Mucosa of descending colon (tissue), 3 donors: ENCODE measurements at regions not wholly inside any gene's neighbourhood (a gene's known extent, or its start where the extent isn't known, plus 50 kb on each side); places are given as distances from the start of the nearest gene placed in this dataset.
"Not testable (repeated sequence)": the region's sequence is repeated elsewhere in the genome, so short reads cannot be mapped to it uniquely, and the experiment has no call there.

Source experiments
- ATAC-seq: fragments of 200-7000 bp; cut with Tn5 transposase; one replicate; pipeline ENCODE4 v1.9.1; 2020; ENCODE audit warnings: mild to moderate bottlenecking, moderate library complexity
- DNase-seq, 3 donors: peaks; one replicate each; pipeline ENCODE4 v3.0.0-alpha.2; 2020
- H3K36me3 ChIP-seq: fragments of 200-600 bp; one replicate; pipeline ENCODE4 v1.8.0; 2021; ENCODE audit warnings: low read depth, mild to moderate bottlenecking
- H3K4me1 ChIP-seq: fragments of 200-600 bp; one replicate; pipeline ENCODE4 v1.8.0; 2021; ENCODE audit warnings: low read depth, mild to moderate bottlenecking
- H3K4me3 ChIP-seq: fragments of 200-600 bp; one replicate; pipeline ENCODE4 v1.8.0; 2021; ENCODE audit warnings: mild to moderate bottlenecking
- H3K9me3 ChIP-seq: fragments of 200-600 bp; one replicate; pipeline ENCODE4 v1.8.0; 2021; ENCODE audit warnings: mild to moderate bottlenecking
- CTCF ChIP-seq: fragments of 200-600 bp; IDR thresholded peaks from one replicate; pipeline ENCODE4 v1.8.0; 2022; ENCODE audit warnings: antibody characterized with exemption, mild to moderate bottlenecking
- intact Hi-C, 2 donors: fragments of 100-400 bp; cut with DNase I in 1 of 2; cut with micrococcal nuclease in 1 of 2; formaldehyde crosslinking; loops; one replicate each; pipeline versions ENCODE4 v1.11.0 to v1.11.1; 2022; cut with DNase I, micrococcal nuclease
- donor health status: DM: no; HTN: no; CAD: no; lungs with moderate emphysema.
- donor health status: DM: no; HTN: no; CAD: no.
- donor health status: DM: no; HTN: yes; CAD: no.

GRCh38 chr4:128682942-128683666 lies 126.4 kb upstream of the JADE1 start:
- no peak for TF ChIP-seq CTCF
- no peak for ATAC-seq
- Histone ChIP-seq H3K36me3 (no peaks in the 10 kb centered on the region), H3K9me3 (no peaks in the 10 kb centered on the region), H3K4me3 (no peak overlapping the region), H3K4me1 (no peaks in the 10 kb centered on the region)
- intact Hi-C loops = no loop called here
- DNase-seq = no peak

DNA sequence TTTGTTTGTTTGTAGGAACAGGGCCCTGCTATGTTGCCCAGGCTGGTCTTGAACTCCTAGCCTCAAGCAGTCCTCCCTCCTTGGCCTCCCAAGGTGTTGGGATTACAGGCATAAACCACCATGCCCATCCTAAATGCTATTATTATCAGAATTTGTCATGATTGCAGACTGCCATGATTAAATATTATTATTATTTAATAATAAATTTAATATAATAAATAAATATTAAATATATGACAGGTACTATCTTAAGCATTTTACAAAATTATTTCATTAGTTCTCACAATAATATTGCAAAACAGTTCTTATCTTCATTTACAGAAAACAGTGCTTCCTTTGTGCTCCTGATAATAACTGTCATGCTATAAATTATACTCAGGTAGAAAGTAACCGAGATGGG lies 133.4 kb upstream of the JADE1 start:
- H3K4me3 ChIP-seq = no peak overlapping the region
- TF ChIP-seq CTCF = no peak
- H3K4me1 ChIP-seq = no peaks in the 10 kb centered on the region
- no peaks in the 10 kb centered on the region for H3K36me3 ChIP-seq
- intact Hi-C loops = no loop called here
- no peaks in the 10 kb centered on the region for H3K9me3 ChIP-seq
- ATAC-seq (no peak), DNase-seq (no peak)

GRCh38 chr4:128675083-128675482 lies 134.4 kb upstream of the JADE1 start:
- intact Hi-C loops = no loop called here
- DNase-seq = no peak
- no peak for TF ChIP-seq CTCF
- ATAC-seq = no peak
- Histone ChIP-seq H3K9me3 (no peaks in the 10 kb centered on the region), H3K4me1 (no peaks in the 10 kb centered on the region), H3K36me3 (no peaks in the 10 kb centered on the region), H3K4me3 (no peak overlapping the region)

GRCh38 chr4:128673159-128673558 lies 136.3 kb upstream of the JADE1 start:
- H3K4me3 ChIP-seq, intact Hi-C loops, H3K9me3 ChIP-seq, H3K36me3 ChIP-seq, ATAC-seq, H3K4me1 ChIP-seq, DNase-seq: not testable (repeated sequence)

GRCh38 chr4:128672596-128672995 lies 136.9 kb upstream of the JADE1 start:
- H3K36me3 ChIP-seq, ATAC-seq, intact Hi-C loops, DNase-seq, H3K9me3 ChIP-seq, H3K4me3 ChIP-seq, H3K4me1 ChIP-seq: not testable (repeated sequence)

DNA sequence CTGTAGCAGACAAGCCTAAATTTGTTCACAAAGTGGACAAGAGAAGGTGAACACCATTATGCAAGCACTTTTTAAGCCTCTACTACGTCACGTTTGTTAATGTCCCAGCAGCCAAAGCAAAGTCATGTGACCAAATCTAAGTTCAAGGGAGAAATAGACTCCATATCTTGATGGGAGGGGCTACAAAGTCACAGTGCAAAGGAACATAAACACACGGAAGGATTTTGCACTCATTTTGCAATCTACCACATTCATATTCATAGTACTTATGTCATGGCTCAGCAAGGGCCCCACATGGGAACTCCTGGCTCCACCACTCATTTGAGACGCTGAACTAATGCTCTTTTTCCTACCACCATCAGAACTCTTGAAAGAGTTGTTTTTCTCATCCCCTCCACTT lies 139.0 kb upstream of the JADE1 start:
- Histone ChIP-seq H3K9me3 (no peaks in the 10 kb centered on the region), H3K4me3 (no peak overlapping the region), H3K36me3 (no peaks in the 10 kb centered on the region), H3K4me1 (no peaks in the 10 kb centered on the region)
- intact Hi-C loops = no loop called here
- ATAC-seq (no peak), DNase-seq (no peak)
- no peak for TF ChIP-seq CTCF

GRCh38 chr4:128668566-128668965 lies 140.9 kb upstream of the JADE1 start:
- DNase-seq = no peak
- Histone ChIP-seq H3K4me1 (no peaks in the 10 kb centered on the region), H3K36me3 (no peaks in the 10 kb centered on the region), H3K4me3 (no peak overlapping the region), H3K9me3 (no peaks in the 10 kb centered on the region)
- no peak for ATAC-seq
- intact Hi-C loops = no loop called here
- TF ChIP-seq CTCF = no peak
